ENCODE measurements at regions not wholly inside any gene's neighbourhood (a gene's known extent, or its start where the extent isn't known, plus 50 kb on each side); places are given as distances from the start of the nearest gene placed in this dataset.

DNA sequence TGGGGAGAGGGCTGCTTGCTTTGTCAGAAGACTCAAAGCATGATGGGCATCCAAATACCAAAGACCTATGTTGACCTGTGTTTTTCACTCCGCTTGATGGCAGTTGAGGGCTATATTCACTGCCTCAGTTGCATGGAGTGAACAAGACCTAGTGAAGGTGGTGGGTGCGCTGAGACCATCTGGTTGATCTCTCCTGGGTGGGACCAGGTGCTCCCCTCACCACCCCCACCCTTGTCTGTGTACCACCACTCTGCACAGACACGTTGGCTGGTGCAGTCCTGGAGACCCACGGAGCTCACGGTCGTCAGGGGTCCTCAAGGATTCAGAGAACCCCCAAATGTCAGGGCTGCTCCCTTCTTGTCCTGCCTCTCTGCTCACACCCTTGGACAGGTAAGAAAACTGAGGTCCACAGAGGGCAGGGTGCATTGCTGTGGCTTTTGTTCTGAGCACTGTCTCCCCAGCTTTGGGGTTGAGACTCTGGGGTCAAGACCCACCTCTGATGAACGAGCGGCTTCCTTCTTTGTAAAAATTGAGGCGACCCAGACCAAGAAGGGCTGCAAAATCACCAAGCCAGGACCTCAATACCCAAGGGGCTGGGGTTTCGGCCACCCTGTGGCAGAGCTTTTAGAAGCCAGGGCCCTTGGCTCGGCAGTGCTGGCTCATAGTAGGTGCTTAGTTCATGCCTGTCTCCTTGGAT is 166.3 kb upstream of the RTL1 start:
- DNase-seq, result no peak

DNA sequence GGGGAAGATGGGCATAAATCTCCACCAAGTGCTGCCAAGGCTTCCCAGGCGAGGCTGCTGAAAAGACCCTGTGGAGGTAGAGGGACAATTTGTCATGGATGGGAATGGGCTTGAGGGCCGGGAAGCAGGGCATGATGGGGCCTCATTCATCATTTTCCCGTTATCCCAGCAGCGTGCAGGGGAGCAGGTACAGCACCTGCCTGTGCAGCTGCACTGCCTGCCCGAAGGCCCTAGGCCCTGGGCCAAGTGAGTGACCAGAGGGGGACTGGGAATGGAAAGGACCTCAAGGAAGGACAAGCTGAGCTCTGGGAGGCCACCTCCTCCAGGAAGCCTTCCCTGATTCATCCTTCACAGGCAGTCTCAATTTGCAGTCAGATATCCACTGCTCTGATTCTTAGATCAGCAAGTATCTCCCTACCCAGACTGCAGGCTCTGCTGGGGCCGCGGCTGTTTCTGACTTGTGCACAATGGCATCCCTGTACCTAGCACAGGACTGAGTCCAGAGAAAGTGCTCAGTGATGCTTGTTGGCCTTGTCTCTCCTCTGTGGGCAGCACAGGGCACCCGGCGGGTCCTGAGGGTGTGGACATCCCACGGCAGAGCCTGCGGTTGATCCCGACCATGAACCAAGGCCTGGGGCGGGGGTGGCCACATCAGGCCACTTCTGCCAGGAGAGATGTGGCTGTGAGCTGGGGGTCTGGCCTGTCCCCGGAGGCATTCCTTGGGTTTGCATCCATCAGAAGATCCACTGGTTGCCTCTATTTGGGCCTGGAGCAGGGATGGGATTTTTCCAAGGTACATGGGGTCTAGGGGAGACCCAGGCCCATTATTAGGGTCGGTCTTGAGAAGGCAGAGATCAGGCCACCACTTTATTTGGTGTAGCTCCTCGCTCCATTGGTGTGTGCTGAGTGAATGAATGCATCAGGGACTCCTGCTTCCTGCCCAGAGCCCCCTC is 167.3 kb upstream of the RTL1 start:
- DNase-seq, result no peak

DNA sequence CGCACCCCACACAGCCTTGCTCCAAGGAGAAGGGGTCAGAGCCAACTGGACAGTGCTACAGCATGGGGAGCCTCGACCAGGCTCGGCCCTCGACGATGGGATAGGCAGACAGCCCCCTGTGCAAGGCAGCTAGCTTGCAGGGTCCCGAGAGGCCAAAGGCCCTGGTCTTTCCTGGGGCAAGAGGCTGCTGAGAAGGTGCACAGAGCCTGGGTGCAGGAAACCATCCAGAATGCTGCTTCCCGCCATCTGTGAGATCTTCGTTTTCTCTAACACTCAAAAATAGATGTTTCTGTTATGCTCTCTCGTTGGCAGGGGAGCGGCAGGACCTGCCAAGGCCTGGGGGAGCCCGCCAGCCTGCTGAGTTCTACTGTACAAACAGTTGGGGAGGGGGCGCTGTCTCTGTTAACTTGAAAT is 168.0 kb upstream of the RTL1 start:
- no peak for DNase-seq

DNA sequence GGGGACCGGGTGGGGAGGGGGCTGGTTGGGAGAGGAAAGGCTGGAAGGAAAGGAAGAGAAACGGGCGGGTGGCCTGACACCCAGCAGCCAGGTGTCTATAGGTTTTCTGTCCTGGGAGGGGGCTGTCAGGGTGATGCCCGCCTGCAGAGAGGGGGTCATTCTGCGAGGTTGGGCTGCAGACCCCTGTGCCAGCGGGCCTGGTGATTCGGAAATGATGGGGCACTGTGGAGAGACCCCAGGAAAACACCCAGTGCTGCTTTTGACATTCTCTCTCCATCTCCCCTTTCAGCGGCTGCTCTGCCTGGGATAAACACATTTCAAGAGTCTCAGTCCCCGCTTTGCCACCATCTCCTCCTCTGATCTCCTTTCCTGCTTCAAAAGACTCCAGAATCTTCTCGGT is 168.5 kb upstream of the RTL1 start:
- no peak for DNase-seq

DNA sequence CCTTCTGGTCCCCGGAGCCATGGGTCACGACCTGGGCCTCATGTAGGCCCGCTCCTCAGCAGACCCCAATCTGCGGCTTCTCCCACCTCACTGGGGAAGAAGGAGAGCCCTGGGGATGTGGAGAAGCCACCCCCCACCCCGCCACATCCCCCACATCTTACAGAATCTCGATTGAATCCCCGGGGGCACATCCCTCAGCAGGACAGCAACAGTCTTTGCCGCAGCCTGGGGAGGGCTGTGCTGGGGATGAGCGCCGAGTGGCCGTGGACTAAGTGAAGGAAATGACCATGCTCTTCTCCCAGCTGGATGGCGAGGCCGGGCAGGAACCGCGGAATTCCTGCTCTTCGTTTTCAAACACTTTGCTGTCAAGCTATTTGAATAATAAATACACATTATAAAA is 169.0 kb upstream of the RTL1 start:
- DNase-seq, result no peak

DNA sequence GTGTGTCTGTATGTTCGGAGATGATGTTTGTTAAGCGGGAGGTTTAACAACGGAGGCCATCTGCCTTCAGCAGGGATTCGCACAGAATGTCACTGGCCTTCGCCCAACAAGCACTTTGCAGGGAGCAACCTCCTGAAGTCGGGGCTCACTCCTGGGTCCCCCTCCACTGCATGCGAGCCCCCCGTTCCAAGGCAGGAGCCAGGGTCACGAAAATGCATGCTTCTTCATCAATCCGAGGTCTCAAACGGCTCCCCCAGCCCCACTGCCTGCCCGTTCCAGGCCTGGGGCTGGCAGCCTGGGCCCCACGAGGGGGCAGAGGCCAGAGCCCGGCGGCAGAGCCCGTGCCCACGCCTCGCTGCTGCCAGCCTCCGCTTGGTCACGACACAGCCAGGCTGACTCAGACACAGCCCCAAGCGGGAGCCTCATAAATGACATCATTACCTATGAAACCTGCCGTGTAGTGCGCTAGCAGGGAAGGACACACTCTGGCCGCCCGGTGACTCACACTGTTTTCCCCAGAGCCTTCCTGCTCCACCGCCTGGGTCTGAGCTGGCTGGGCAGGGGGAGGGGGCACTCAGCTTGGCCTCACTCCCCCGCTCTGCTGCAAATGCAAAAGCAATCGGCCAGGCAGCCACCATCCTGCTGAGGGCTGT is 169.5 kb upstream of the RTL1 start:
- DNase-seq, result no peak

DNA sequence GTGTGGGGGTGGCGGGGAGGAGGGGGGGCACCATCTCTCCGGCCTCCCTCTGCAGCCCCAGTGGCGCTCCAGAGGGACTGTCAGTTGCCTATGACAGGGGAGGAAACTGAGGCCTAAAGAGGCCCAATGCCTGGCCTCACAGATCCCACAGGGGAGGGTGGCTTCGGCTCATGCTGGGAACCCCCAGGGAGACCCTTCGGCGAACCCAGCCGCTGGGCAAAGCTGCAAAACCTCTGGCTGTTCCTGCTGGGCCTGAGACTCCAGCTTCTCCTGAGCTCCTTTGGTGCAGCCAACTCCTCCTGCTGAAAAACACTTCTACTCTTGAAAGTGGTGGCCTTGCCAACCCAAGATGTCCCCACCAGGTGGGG is 170.1 kb upstream of the RTL1 start:
- no peak for DNase-seq

DNA sequence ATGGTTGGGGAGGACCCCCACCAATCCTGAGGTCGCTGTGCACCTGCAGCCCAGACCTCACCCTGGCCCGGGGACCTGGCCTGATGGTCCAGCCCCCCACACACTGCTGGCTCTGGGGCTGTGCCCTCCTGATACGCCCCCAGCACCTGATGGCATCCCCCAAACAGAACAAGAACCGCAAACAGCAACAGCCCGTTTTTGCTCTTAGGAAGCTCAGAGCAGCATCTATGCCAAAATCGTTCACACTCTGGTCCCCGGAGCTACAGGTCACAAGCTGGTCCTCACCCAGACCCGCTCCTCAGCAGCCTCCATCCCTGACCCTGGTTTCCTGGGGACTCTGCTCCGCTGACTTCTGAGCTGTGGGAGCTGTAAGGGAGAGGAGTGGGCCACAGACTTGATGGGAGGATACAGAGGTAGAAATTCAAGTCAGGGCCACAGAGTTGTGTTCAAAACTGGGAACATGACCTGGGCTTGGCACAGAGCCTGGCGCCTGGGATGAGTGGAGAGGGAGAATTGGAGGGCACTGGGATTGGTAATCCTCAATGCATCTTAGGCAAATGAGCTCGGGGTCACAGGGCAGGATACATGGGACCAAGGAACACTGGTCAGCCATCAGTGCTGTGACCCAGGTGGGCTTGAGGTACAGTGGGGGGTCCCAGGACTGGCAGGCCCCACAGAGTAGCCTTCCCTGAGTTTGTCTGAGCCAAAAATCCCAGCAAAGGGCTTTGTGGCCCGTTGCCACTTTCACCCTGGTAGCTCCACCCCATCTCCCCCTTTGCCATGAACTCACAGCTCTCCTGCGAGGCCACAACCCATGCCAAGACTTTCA is 170.9 kb upstream of the RTL1 start:
- no peak for DNase-seq

DNA sequence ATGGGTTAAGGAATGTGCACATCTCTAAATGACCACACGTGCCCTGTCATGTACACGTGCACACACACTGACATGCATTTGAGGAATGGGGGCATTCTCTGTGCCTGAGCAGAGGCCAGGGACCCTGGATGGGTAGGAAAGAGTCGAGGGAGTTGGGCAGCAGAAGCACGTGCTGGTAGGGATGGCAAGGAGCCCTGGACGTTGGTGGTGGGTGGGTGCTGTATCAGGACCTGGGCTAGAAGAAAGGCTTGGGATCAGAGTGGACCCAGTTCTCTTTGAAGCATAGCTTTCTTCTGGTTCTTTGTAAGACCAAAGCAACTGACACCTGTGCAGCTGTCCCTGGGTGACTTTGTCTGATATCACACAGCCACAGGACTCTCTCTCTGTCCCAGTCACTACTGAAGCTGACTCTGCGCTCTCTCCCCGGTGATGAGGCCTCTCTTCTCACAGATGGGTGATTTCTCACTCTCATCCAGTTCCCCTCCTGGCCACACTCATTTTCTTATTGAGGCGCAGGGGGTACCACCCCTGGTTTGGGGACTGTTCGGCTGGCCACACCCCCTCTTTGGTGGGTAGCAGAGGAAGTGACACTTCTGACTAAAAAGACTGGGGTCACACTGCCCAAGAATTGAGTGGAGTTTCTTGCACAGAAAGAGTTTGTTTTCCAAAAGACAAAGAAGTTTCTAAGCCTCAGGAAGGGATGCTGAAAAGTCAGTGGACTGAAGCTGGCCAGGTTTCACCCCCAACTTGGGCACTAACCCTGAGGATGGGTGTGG is 171.7 kb upstream of the RTL1 start:
- DNase-seq, result no peak

DNA sequence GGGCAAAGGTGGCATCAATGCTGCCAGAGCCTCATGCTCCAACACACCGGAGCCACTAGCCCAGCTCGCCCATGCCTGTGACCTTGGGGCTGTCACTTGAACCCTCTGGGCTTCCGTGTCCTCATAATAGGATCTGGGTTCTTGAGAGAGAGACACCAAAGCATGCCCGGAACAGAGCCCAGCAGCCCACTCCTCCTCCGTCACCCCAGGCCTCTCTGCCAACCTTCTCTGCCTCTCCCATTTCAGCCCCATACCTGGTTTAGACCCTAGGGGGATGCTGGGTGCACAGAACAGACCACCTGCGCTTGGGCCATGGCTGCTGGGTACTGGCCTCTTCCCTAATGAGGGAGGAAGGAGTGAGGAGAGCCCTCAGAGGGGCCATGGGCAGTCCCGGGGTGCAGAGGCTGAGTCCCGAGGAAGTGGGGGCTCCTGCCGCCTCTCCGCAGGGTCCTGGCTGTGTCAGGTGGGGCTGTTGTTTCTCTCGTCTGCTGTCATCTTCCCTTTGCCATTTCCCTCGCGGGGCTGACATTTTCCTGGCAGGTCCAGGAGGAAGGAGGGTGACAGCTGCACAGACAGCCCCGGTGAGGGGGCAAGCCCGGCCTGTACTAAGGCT is 172.4 kb upstream of the RTL1 start:
- DNase-seq, result no peak

DNA sequence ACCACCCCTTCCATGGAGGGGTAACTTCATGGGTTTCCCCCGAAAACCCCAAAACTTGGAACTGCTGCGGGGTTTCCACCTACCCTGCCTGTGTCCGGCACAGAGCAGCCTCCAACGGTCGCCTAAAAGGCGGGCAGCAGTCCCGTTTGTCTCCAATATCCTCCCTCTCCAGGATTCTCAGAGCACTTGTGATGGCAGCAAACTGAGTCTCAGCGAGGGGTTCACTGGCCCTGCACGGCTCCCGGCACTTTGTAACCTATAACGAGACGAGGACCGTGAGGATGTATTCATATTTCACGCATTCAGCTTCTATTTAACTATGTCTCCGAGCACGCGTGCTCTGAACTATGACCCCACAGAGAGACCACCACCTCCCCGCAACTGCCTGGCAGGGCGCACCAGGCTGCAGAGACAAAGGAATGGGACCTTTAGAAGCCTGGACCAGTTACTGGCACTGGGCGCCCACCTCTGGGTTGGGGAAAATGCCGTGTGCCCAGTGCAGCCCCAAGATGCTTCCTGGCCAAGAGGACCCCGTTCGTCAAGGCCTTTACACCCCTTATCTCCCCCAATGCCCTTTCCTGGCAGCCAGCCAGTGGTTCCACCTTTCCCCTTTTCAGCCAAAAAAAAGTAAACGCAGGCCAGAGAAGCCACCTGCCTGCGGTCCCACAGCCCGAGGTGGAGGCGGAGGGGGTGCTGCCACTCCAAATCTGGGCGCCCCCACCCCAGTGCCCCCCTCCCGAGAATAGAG is 173.1 kb upstream of the RTL1 start:
- no peak for DNase-seq

DNA sequence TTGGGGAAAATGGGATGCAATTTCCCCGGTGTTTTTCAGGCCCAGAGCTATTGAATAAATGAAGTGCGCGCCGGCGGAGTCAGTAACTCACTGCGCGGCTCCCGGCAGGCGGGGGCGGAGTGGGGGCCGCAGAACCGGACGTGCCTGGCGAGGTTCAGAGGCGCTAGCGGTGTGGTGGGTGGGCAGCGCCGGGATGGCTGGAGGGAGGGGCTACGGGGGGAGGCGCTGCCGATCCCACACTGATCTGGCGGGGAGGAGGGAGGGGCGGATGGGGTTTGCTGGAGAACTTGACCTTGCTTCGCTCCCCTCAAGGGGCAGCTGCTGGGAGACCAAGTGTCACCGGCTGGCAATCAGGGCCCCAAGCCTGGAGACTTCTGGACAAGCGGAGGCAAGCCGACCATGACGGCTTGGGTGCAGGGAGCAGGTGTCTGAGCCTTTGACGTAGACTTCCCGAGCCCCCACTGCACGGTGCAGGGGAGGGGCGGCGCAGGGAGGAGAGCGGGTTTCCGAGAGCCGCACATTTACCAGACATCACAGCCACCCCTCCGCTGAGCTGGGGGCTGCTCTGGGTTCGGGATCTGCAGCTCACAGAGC is 174.1 kb upstream of the RTL1 start:
- DNase-seq, result no peak

DNA sequence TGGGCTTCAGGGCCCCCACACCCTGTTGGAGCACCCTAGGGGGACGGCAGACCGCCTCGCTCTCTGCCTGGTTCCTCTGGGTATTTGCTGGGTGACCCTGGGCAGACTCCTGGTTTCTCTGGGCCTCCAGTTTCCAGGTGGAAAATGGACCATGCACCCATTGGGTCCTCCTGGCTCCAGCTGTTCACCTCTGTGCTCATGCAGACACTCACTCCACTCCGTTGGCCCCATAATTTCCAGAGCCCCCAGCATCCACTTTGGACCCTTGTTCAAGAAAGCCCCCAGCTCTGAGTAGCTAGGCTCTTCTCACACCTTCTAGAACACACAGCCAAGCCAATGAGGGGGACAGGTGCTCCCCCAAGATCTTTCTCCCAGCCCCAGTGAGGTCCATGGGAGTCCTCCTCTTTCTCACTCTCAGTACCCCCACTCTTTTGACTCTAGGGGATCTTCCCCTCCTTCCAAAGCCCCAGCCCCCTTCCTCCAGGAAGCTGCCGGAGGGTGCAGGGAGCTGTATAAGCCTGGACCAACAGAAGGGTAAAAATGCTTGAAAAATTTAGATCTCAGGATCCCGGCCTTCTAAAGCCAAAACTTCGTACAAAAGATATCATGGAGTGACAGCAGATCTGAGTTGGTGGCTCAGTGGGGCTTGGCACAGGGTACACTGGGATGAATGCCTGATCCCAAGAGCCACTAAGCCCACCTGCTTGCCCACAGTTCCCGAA is 174.8 kb upstream of the RTL1 start:
- no peak for DNase-seq

DNA sequence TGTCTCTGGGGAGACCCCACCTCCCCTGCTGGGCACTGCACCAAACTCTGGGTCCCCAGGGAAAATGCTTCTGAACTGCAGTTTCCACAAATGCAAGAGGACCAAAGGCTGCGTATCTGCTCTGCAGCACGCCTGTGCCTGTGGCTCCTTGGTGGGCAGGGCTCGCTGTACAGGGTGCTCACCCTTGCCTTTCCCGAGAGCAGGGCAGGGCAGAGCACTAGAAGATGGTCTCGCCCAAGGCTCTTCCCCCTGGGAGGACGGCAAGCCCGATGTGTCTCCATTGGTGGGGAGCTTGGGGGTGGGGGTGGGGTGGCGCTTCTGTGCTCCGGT is 175.3 kb upstream of the RTL1 start:
- DNase-seq, result no peak

DNA sequence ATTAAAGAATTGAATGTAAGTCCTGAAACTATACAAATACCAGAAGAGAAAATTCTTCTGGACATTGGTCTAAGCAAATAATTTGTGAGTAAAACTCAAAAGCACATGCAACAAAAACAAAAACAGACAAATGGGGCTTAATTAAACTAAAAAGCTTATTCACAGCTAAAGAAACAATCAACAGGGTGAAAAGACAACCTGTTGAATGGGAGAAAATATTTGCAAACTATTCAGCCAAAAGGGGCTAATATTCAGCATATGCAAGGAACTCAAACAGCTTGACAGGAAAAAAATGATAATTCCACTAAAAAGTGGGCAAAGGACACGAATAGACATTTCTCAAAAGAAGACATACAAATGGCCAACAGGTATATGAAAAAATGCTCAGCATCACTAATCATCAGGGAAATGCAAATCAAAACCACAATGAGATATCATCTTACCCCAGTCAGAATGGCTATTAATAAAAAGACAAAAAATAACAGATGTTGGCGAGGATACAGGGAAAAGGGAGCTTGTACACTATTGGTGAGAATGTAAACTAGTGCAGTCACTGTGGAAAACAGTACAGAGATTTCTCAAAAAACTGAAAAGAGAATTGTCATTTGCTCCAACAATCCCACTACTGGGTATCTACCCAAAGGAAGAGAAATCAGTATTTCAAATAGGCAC is 177.5 kb upstream of the RTL1 start:
- DNase-seq, result no peak

DNA sequence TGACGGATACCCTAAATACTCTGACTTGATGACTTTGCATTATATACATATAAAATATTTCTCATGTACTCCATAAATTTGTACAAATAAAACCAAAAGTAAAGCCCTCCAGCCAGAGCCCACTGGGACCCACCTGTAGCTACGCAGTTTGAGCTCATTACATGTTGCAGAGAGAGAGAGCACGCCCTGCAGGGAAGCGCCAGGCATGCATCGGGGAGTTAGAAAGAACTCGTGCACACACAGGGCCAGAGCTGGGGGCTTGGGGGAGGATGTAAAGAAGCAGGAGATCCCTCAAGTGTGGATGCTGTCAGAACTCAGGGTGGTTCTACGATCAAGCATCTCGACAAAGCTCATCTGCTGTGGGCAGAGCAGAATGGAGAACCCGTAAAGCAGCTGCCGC is 178.5 kb upstream of the RTL1 start:
- DNase-seq, result no peak

DNA sequence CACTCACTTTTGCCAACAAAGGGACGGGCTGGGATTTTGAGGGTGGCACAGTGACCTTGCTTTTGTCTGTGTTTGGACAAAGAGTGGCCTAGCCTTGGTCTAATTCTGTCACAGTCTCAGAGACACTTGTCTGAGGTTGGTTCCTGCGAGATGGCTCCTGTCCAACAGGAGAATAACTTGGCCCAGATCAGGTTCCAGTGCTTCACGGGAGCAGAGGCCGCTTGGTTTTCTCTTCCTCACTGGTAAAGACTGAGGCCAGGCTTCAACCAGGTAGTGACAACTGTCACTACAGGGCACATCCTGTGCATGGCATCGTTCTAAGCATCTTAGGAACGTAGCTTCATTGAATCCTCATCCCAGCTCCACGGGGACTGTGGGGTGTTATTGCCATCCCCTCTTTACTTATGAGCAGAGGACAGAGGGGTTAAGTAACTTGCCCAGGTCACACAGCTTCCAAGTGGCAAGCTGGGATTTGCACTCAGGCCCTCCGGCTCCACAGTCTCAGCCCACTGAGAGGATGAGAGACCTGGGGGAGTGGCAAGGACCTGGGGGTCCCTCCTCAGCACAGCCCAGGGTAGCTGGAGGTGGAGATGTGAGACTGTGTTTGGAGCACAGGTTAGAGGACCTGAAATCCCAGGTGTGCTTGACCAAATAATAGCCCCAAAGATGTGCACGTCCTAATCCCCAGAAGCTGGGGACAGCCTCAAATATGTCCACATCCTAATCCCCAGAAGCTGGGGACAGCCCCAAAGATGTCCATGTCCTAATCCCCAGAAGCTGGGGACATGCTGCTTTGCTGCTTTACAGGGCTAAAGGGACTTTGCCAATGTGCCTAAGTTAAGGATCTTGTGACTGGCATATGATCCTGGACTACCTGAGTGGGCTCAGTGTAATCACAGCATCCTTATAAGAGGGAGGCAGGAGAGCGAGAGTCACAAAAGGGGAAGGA is 179.2 kb upstream of the RTL1 start:
- DNase-seq, result no peak
